Sigmoid colon (tissue), 6 donors: ENCODE measurements at regions not wholly inside any gene's neighbourhood (a gene's known extent, or its start where the extent isn't known, plus 50 kb on each side); places are given as distances from the start of the nearest gene placed in this dataset.
"Not testable (repeated sequence)": the region's sequence is repeated elsewhere in the genome, so short reads cannot be mapped to it uniquely, and the experiment has no call there.

Experiments
- DNase-seq: peaks from one replicate; pipeline ENCODE4 v3.0.0-alpha.2; 2019
- H3K27ac ChIP-seq, 4 donors: fragments of 200-600 bp; sonication (generic); one replicate each; pipeline ENCODE4 v1.5.1; 2016 to 2019; ENCODE audit warnings: mild to moderate bottlenecking in 1 of 4
- H3K27me3 ChIP-seq, 3 donors: fragments of 200-600 bp; sonication (generic); one replicate each; pipeline ENCODE4 v1.5.1; 2019; ENCODE audit warnings: mild to moderate bottlenecking in 1 of 3
- H3K36me3 ChIP-seq, 4 donors: fragments of 200-600 bp; sonication (generic); one replicate each; pipeline ENCODE4 v1.5.1; 2016 to 2019
- H3K4me1 ChIP-seq, 4 donors: fragments of 200-600 bp; sonication (generic); one replicate each; pipeline ENCODE4 v1.5.1; 2017 to 2019
- H3K4me3 ChIP-seq, 4 donors: fragments of 200-600 bp; sonication (generic); one replicate each; pipeline ENCODE4 v1.5.1; 2017 to 2019; ENCODE audit warnings: mild to moderate bottlenecking in 2 of 4, moderate library complexity in 1 of 4
- H3K9me3 ChIP-seq, 4 donors: fragments of 200-600 bp in 3 of 4; sonication (generic) in 3 of 4; one replicate each; pipeline versions ENCODE4 v1.5.1 to v1.6.1; 2013 to 2019
- CTCF ChIP-seq, 4 experiments: fragments of 450-650 bp in 3 of 4; fragments of 200-600 bp in 1 of 4; IDR thresholded peaks; one replicate each; pipeline ENCODE4 v1.5.1; 2016 to 2019; ENCODE audit warnings: antibody characterized with exemption in 4 of 4, mild to moderate bottlenecking in 3 of 4, moderate library complexity in 2 of 4
- EP300 ChIP-seq, 4 donors: sonication (generic); formaldehyde crosslinking; IDR thresholded peaks; one replicate each; pipeline ENCODE4 v1.6.1; 2017; ENCODE audit warnings: antibody characterized with exemption in 4 of 4
- POLR2A ChIP-seq, 2 donors: fragments of 450-650 bp; IDR thresholded peaks; one replicate each; pipeline ENCODE4 v1.6.1; 2016; ENCODE audit warnings: antibody characterized with exemption in 2 of 2, mild to moderate bottlenecking in 2 of 2, moderate library complexity in 2 of 2
- POLR2AphosphoS5 ChIP-seq, 4 donors: sonication (generic); formaldehyde crosslinking; IDR thresholded peaks; one replicate each; pipeline ENCODE4 v1.6.1; 2017; ENCODE audit warnings: antibody characterized with exemption in 4 of 4
- WGBS, 2 donors: extraction: QIAGEN DNeasy Blood & Tissue Kit; methylation state at CpG; one replicate each; pipeline ENCODE4 v1.1.7; 2013; 5-methylcytosine and 5-hydroxymethylcytosine counted together
- intact Hi-C: fragments of 100-400 bp; cut with DNase I; formaldehyde crosslinking; loops from one replicate; pipeline ENCODE4 v1.15.1; 2023
- donor health status: healthy with polysubstance abuse.
- donor health status: healthy.

DNA sequence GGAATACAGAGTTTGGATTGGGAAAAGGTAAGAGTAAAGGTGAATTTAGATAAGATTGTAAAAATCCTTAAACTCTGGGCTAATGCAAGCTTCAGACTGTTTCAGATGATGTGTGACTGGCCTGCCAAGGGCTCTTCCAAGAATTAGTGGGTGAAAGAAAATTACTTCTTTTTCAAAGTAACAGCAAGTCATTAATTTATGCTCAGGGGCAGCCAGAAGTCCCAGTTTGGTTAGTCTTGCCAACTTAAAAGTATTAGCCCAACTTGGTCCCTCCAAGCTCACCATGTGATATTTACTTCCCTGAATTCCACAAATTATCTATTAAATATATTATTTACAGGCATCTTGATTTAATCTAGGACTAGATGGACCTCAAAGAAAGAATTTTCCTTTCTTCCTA, 947.8 kb downstream of the NR2F1-AS1 start:
- Histone ChIP-seq H3K4me3 (no peak overlapping the region), H3K27ac (no peak overlapping the region), H3K36me3 (no peaks in the 10 kb centered on the region), H3K4me1 (no peaks in the 10 kb centered on the region), H3K27me3 (no peaks in the 10 kb centered on the region), H3K9me3 (peaks cover 0 to 2% (median 0%) of the 10 kb centered on the region in 4 donors)
- intact Hi-C loops, result no loop called here
- no peak for TF ChIP-seq EP300 (IDR thresholded peaks at IDR 0.05)
- TF ChIP-seq POLR2AphosphoS5 (IDR thresholded peaks at IDR 0.05), result no peak
- TF ChIP-seq POLR2A (IDR thresholded peaks at IDR 0.05), result no peak
- TF ChIP-seq CTCF (IDR thresholded peaks at IDR 0.05), result no peak
- no peak for DNase-seq

- intact Hi-C loops, H3K9me3 ChIP-seq, H3K27ac ChIP-seq, H3K4me3 ChIP-seq, H3K4me1 ChIP-seq, DNase-seq, H3K27me3 ChIP-seq, H3K36me3 ChIP-seq: not testable (repeated sequence)
- WGBS, 2 donors, result 97 to 98% methylated on average over 37 of the region's 37 CpGs
These were observed 949.8 kb downstream of the NR2F1-AS1 start for GRCh38 chr5:92631237-92631701.

- H3K4me3 ChIP-seq, result no peak overlapping the region
- H3K27ac ChIP-seq, result no peak overlapping the region
- H3K27me3 ChIP-seq, result no peaks in the 10 kb centered on the region
- no peaks in the 10 kb centered on the region for H3K4me1 ChIP-seq
- DNase-seq, result no peak
- WGBS, 2 donors, result 69 to 73% methylated on average over 1 of the region's 1 CpG
- no peak for TF ChIP-seq POLR2AphosphoS5 (IDR thresholded peaks at IDR 0.05)
- TF ChIP-seq EP300 (IDR thresholded peaks at IDR 0.05), result no peak
- no peak for TF ChIP-seq POLR2A (IDR thresholded peaks at IDR 0.05)
- TF ChIP-seq CTCF (IDR thresholded peaks at IDR 0.05), result no peak
- intact Hi-C loops, result no loop called here
- peaks cover 0 to 2% (median 0%) of the 10 kb centered on the region in 4 donors for H3K9me3 ChIP-seq
- H3K36me3 ChIP-seq, result no peaks in the 10 kb centered on the region
These were observed 951.4 kb downstream of the NR2F1-AS1 start for GRCh38 chr5:92629574-92629973.

GRCh38 chr5:92629000-92629399, 952.0 kb downstream of the NR2F1-AS1 start:
- Histone ChIP-seq H3K27me3 (no peaks in the 10 kb centered on the region), H3K4me1 (no peaks in the 10 kb centered on the region), H3K4me3 (no peak overlapping the region), H3K9me3 (peaks cover 0 to 2% (median 0%) of the 10 kb centered on the region in 4 donors), H3K27ac (no peak overlapping the region), H3K36me3 (no peaks in the 10 kb centered on the region)
- intact Hi-C loops, result no loop called here
- WGBS, 2 donors, result 85% methylated on average over 3 of the region's 3 CpGs
- TF ChIP-seq EP300 (IDR thresholded peaks at IDR 0.05) (no peak), POLR2AphosphoS5 (IDR thresholded peaks at IDR 0.05) (no peak), POLR2A (IDR thresholded peaks at IDR 0.05) (no peak), CTCF (IDR thresholded peaks at IDR 0.05) (no peak)
- no peak for DNase-seq

- TF ChIP-seq EP300 (IDR thresholded peaks at IDR 0.05), result no peak
- no peak for TF ChIP-seq POLR2A (IDR thresholded peaks at IDR 0.05)
- no peak for TF ChIP-seq CTCF (IDR thresholded peaks at IDR 0.05)
- TF ChIP-seq POLR2AphosphoS5 (IDR thresholded peaks at IDR 0.05), result no peak
- H3K4me3 ChIP-seq, result no peak overlapping the region
- WGBS, 2 donors, result 26 to 68% methylated on average over 1 of the region's 1 CpG
- DNase-seq, result no peak
- no peaks in the 10 kb centered on the region for H3K4me1 ChIP-seq
- no peak overlapping the region for H3K27ac ChIP-seq
- H3K27me3 ChIP-seq, result no peaks in the 10 kb centered on the region
- peaks cover 0 to 2% (median 0%) of the 10 kb centered on the region in 4 donors for H3K9me3 ChIP-seq
- H3K36me3 ChIP-seq, result no peaks in the 10 kb centered on the region
- intact Hi-C loops, result no loop called here
These were observed 953.8 kb downstream of the NR2F1-AS1 start for GRCh38 chr5:92627186-92627585.
